GM18507 (cell line): ENCODE measurements at regions not wholly inside any gene's neighbourhood (a gene's known extent, or its start where the extent isn't known, plus 50 kb on each side); places are given as distances from the start of the nearest gene placed in this dataset.
"Not testable (repeated sequence)": the region's sequence is repeated elsewhere in the genome, so short reads cannot be mapped to it uniquely, and the experiment has no call there.

ENCODE experiments used
- DNase-seq: peaks from one replicate; pipeline ENCODE4 v3.0.0; 2011; ENCODE audit warnings: low read depth; ENCODE audit not compliant: insufficient read length; ENCODE audit errors: extremely low spot score
- FAIRE-seq: peaks from 2 replicates; lab custom pipeline; 2011; peaks lifted over from hg19 to GRCh38; lab: Jason Lieb, UNC

DNA sequence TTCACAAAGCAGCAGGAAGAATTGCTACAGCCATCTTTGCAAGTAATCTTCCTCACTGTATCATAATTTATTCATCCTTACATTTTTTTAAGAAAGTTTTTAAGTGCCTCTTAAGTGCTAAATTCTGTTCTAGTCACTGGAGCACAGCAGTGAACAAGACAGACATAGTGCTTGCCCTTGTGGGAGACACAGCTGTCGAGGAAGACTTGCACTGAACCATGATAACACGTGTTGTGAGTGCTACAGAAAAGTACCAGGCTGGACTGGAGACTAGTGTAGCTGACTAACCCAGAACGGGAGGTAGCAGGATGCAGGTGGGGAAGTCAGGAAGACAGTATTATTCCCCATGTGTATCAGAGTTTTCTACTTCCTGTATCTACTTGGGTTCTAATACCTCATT lies 300.6 kb downstream of the TBL1XR1 start:
- DNase-seq (no peak), FAIRE-seq (no peak)

DNA sequence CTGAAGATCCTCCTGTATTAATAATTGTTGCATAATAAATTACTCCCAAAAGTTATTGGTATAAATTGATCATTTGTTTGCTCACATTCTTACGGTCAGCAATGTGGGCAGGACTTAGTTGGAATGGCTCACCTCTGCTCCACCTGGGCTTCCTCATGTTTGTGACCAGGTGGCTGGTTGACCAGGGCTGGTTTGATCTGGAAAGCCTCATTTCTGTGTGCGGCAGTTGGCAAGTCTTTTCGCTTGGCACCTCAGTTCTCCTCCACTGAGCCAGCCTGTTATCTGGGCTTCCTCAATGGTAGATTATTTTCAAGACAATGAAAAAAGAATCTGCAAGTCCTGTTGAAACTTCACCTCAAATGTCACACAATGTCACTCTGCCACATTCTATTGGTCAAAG lies 301.1 kb downstream of the TBL1XR1 start:
- FAIRE-seq (no peak), DNase-seq (no peak)

DNA sequence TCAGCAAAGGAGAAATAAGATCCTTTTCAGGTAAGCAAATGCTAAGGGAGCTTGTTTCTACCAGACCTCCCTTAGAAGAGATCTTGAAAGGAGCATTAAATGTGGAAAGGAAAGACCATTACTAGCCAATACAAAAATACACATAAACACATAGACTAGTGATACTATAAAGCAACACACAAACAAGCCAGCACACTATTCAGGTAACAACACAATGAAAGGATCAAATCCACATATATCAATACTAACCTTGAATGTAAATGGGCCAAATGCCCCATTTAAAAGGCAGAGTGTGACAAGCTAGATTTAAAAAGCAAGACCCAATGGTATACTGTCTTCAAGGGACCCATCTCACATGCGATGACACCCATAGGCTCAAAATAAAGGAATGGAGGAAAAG lies 317.6 kb downstream of the TBL1XR1 start:
- DNase-seq (no peak), FAIRE-seq (no peak)

DNA sequence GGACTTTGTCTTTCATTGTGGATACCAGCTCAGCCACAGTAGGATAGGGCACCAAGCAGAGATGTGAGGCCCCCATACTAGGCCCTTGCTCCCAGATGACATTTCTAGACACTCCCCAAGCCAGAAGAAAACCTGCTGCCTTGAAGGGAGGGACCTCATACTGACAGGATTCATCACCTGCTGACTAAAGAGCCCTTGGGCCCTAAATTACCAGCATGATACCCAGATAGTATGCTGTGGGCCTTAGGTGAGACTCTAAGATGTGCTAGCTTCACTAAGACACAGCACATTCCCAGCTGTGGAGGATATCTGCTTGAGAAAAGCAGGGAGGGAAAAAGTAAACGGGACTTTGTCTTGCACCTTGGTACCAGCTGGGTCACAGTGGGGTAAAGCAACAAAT lies 324.0 kb downstream of the TBL1XR1 start:
- FAIRE-seq, result no peak

DNA sequence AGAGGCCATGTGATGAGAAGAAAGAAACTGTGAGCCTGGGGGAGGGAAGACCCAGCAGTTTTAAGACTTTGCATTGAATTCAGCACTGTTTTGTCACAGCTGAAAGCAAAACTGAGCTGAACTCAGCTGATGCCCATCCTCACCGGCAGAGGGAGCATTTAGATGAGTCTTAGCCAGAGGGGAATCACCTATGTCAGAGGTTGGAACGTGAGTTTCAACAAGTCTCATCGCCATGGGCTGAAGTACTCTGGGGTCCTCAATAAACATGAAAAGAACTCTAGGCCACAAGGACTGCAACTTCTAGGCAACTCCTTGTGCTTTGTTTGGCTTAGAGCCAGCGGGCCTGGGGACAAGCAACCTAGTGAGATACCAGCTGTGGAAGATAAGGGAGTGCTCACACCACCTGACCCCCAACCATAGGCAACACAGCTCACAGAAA lies 324.5 kb downstream of the TBL1XR1 start:
- FAIRE-seq, result peak; percentile 92

More for the DNA sequence above, 324.0 kb downstream of the TBL1XR1 start:
- DNase-seq, result no peak

DNA sequence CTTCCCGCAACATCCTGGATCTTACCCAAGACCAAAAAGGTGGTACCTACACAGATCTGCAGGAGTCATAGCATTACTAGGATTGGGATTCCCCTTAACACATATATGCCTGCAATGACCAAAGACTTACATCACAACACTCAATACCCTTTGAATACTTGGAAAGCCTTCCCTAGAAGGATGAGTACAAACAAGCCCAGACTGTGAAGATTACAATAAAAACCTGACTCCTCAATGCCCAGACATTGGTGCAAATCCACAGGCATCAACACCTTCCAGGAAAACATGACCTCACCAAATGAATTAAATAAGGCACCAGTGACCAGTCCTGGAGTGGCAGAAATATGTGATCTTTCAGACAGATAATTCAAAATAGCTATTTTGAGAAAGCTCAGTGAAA lies 326.8 kb downstream of the TBL1XR1 start:
- DNase-seq, result no peak
- FAIRE-seq, result no peak

More for the DNA sequence above, 324.5 kb downstream of the TBL1XR1 start:
- DNase-seq, result peak; percentile 15

DNA sequence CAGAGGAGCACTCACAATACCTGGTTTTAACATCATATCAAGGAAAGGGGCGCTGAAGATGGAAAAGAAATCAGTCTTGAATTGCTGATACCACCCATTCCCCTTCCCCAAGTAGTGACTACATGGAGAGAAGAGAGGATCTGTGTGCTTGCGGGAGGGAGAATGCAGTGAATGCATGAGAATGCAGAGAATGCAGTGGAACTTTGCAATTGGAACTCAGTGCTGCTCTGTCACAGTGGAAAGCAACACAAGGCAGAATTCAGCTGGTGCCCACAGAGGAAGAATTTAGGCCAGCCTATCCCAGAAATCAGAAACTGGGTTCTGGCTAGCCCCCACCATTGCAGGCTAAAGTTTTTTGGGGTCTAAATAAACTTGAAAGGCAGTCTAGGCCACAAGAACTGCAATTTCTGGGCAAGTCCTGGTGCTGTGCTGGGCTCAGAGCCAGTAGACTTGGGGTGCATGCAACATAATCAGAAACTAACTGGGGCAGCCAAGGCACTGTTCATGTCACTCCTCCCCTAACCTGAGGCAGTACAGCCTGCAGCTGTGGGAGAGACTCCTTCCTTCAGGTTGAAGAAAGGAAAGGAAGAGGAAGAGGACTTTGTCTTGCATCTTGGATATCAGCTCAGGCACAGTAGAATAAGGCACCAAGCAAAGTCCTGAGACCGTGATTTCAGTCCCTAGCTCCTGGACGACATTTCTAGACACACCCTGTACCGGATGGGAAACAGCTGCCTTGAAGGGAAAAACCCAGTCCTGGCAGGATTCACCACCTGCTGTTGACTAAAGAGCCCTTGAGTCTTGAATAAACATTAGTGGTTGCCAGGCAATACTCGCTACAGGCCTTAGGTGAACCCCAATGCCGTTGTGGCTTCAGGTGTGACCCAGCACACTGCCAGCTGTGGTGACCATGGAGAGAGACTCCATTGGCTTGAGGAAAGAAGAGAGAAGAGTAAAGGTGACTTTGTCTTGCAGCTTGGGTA lies 329.3 kb downstream of the TBL1XR1 start:
- FAIRE-seq, result no peak

DNA sequence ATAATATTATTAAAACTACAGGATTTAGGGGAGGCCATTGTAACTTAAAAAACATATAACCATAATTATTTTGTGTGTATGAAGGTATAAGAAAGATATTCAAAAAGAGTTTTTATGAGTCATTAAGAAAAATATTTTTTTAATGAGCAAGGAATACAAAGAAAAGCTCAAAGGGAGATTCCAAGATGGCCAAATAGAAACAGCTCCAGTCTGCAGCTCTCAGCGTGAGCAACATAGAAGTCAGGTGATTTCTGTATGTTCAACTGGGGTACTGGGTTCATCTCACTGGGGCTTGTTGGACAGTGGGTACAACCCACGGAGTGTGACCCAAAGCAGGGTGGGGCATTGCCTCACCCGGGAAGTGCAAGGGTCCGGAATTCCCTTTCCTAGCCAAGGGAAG lies 336.1 kb downstream of the TBL1XR1 start:
- FAIRE-seq, result no peak
- DNase-seq, result no peak

More for the DNA sequence above, 329.3 kb downstream of the TBL1XR1 start:
- DNase-seq, result no peak

DNA sequence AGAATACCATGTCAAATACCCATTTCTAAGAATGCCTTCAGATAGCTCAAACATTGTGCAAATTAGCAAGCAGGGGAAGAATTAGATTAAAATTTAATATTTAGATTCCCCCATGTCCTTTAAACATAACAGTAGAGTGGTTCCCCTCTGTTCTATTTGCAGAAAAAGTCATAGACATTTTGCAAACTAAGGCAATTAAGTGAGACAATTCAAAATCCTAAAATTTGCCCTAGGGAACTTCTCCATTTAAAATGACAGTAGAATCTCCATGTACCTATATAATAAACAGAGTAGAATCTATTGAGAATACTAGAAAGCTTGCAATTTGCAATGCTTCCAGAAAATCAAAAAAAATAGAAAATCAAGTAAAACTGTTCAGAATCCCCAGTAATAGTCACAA lies 340.6 kb downstream of the TBL1XR1 start:
- no peak for FAIRE-seq
- DNase-seq, result no peak

DNA sequence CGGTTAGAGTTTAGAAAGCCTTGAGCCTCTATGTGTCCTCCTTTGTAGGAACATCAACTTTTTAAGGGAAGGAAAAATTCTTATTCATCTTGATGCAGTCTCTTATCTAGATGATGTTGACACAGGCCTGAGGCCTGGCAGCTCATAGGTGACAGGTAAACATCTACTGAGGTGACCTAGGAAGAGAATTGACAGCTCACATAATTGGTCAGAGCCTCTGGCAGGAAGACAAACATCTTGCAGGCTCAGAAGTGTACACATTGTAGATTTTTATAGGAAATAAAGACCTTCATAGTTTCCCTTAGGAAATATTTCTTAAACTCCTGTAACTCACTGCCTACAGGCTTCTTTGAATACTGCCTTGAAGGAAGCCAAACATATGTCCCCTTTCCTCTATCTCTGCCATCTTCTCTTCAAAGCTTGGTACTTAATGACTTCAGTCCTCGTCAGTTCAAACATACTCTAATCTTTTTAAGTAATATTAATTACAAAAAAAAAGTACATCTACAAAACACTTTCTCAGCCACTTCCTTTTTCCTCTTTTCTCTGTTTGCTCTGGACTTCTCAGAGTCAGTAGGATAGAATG lies 341.3 kb downstream of the TBL1XR1 start:
- no peak for FAIRE-seq

DNA sequence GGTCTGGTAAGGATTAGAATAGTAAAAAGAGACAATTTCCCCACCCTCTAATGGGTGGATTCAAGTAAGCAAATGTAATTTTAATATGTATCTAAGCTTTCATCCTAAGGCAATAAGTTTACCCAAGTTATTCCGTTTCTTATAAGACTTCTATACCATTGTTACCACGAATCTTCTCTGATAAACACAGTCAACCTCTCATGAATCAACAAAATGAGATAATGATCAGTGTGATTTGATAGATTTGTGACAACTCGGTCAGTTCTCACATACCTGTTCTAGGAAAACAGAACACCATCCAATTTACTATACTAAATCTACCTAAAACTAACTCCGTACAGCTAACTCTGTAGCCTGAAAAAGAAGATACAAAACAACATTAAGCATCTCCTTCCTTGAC lies 342.1 kb downstream of the TBL1XR1 start:
- DNase-seq (no peak), FAIRE-seq (no peak)

More for the DNA sequence above, 341.3 kb downstream of the TBL1XR1 start:
- no peak for DNase-seq

DNA sequence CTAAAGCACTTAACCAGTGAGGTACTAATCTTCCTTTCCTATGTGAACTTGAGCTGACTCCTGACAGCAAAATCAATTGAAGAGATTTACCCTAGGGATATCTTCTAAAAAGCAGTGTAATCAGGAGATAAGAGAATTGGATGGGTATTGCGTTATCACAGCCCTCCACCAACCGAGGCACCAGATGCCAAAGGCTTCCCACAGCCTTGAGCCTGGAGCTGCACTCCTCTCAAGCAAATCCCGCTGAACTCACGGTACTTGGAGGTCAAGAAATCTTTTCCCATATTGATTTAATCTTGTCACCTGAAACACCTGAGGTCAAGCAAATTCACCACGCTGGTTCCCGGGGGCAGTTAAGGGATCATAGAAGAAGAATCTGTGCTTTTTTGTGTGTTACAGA lies 346.8 kb downstream of the TBL1XR1 start:
- DNase-seq (no peak), FAIRE-seq (no peak)

DNA sequence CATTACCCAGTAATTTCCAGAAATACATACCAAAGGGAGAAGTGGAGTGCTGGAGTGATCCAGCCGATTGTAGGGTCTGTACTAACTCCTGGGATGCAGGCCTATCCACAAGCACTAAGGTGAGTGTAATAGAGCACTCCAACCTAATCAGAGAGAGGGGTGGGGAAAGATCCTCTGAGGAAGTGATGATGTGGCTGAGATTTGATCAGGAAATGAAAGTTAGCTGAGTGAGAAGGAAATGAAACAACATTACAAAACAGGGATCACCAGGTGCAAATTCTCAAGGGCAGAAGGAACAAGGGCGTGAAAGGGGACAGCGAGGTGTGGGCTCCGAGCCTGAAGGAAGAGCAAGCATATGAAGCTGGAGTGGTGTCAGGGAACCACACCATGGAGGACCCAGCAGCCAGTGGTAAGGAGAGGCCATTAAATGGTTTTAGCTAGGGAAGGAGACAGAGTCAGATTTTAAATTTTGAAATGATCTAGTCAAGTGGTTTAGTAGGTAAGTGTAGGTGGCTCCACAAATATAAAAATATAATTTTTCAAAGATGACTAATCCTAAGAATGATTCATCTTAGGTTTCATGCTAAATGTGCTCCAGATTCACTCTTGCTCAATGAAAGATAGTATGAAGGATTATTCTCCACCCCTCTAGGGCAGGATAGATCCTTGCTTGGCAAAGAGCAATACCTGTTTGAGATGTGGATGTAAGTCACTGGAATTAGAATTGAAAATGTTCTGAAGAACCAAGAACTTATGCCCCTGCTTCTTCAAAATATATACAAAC lies 348.7 kb downstream of the TBL1XR1 start:
- DNase-seq (no peak), FAIRE-seq (no peak)

DNA sequence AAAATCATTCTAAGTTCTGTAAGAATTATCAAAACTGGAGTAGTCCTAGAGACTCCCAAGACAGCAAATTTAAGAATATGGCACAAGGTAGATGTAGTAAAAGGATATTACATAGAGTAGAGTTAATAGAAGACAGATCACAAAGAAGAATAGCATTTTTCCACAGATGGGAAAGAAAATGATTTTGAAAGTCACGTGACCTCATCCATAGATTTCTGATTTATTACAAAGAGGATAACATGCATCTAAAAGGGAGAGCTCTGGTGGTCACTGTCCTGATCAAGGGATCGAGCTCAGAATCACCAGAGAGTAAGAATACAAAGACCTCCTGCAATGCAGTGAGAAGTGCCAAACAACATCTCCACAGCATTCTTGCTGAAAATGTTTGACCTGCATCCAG lies 354.4 kb downstream of the TBL1XR1 start:
- no peak for FAIRE-seq
- DNase-seq, result no peak

DNA sequence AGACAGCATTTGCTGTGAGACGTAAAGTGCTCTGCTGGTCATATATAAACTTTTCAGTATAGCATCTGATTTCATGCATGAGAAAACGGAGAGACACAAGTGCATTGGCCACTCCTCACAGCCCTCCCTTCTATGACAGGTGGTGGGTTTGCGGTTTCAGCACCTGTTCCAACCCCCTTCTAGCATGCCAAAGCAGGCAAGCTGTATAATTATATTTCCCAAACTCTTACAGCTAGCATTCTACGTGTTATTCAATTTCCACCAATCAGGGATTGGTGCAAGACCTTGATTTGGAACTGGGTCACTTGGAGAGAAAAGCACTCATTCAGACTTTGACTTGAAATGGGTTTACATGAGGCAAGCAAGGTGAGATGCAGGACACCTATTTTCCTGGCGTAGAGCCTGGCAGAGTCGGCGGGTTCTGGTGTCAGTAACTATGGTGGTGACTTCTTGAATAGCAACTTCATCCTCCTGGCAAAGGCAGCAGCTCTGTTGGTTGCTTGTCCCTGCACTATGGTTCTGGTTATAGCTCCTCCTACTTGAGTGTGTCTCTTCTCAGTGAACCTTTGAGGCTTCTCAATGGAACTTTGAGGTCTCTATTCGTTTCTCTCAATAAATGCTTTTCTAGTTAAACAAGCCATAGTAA lies 356.5 kb downstream of the TBL1XR1 start:
- DNase-seq (no peak), FAIRE-seq (no peak)

DNA sequence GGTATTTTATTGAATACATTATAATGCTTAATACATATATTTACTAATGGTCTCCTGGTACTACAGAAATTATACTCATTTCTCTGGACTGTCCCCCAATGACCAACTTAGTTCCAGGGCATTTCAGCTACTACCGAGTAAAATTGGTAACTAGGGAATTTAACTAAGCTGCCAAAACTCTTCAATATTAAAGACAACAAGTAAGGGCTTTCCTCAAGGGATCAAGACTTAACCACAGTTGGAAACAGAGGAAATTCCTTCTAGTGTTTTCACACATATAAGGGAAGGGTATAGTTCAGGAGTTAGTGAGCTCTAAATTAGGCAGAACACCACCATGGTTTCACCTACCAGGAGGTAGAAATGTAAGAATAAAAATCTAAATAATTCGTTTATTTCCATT lies 357.4 kb downstream of the TBL1XR1 start:
- FAIRE-seq (no peak), DNase-seq (no peak)

DNA sequence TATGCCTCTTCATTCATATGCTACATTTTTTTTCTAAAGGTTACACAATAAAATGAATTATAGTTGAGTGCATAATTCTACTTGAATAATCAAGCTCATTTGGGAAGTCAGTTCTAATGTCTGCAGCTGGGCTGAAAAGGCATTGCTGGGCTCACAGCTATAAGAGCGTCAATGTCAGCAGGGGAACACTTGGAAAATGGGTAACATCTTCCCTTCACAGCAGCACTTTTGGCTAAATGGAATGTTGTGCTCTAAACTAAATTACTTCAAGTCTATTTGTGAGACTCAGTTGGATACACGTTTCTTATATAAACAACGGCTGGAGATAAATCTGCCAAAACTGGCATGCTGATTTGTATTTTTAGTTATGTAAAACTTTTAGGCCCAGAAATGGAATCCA lies 357.8 kb downstream of the TBL1XR1 start:
- DNase-seq, result no peak
- FAIRE-seq, result no peak

DNA sequence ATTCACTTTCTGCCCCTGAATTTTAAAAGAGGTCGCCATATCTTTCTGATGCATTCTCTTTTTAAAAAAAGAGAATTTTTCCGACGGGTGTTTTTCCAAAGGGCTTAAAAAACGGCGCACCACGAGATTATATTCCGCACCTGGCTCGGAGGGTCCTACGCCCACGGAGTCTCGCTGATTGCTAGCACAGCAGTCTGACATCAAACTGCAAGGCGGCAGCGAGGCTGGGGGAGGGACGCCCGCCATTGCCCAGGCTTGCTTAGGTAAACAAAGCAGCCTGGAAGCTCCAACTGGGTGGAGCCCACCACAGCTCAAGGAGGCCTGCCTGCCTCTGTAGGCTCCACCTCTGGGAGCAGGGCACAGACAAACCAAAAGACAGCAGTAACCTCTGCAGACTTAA lies 370.0 kb downstream of the TBL1XR1 start:
- DNase-seq, FAIRE-seq: not testable (repeated sequence)

DNA sequence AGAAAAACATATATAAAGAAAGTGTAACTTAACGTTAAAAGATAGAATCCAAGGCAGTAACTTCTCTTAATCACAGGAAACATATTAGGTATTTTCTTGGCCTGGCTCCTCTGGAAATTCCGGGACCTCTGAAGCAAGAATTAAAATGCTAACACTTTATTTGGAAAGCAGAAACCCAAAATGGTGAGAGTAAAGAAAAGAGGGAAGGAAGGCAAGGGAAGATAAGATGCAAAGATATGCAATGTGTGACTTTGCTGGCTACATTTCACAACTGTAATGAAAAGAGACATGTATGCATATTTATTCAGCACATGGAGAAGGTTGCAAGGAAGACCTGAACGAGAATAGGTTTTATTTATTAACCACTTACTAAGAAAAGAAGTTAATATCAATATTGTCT lies 372.5 kb downstream of the TBL1XR1 start:
- DNase-seq (no peak), FAIRE-seq (no peak)

DNA sequence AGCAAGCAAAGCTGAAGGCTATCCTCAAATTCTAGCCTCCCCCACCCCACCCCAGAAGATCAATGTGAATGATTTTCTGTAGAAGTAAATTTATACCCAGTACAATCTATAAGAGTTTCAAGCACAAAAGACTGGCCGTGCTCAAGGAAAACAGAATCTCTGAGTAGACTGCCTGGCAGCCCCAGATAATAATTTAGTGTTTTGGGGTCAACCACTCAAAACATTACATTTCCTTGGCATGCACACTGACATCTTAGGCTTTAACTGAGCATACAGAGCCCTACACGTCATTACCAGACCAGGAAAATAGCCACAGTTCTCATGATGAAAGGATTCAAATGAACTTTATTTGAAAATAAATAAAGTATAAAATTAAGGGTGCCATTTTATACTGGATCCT lies 376.5 kb downstream of the TBL1XR1 start:
- FAIRE-seq, result no peak
- no peak for DNase-seq
